Parathyroid adenoma (tissue), 2 donors: ENCODE measurements at regions not wholly inside any gene's neighbourhood (a gene's known extent, or its start where the extent isn't known, plus 50 kb on each side); places are given as distances from the start of the nearest gene placed in this dataset.
"Not testable (repeated sequence)": the region's sequence is repeated elsewhere in the genome, so short reads cannot be mapped to it uniquely, and the experiment has no call there.

Experiments
- H2AFZ ChIP-seq: fragments of 300-600 bp; sonication (generic); one replicate; pipeline ENCODE4 v1.7.0; 2017; ENCODE audit warnings: antibody characterized with exemption, mild to moderate bottlenecking
- H3K27ac ChIP-seq: fragments of 300-600 bp; sonication (generic); one replicate; pipeline ENCODE4 v1.7.0; 2017
- H3K27me3 ChIP-seq: fragments of 300-600 bp; sonication (generic); one replicate; pipeline ENCODE4 v1.7.0; 2017; ENCODE audit warnings: low read length; ENCODE audit not compliant: control insufficient read depth, insufficient read depth
- H3K36me3 ChIP-seq: fragments of 300-600 bp; sonication (generic); one replicate; pipeline ENCODE4 v1.7.0; 2017; ENCODE audit warnings: low read length; ENCODE audit not compliant: control insufficient read depth, insufficient read depth
- H3K4me1 ChIP-seq: fragments of 300-600 bp; sonication (generic); one replicate; pipeline ENCODE4 v1.7.0; 2017; ENCODE audit warnings: control low read depth
- H3K4me2 ChIP-seq: fragments of 300-600 bp; sonication (generic); one replicate; pipeline ENCODE4 v1.7.0; 2017; ENCODE audit warnings: low read length
- H3K4me3 ChIP-seq: fragments of 300-600 bp; sonication (generic); one replicate; pipeline ENCODE4 v1.7.0; 2017; ENCODE audit warnings: low read depth, low read length
- H3K79me2 ChIP-seq: fragments of 300-600 bp; sonication (generic); one replicate; pipeline ENCODE4 v1.7.0; 2017; ENCODE audit warnings: control low read depth
- H3K9ac ChIP-seq: fragments of 300-600 bp; sonication (generic); one replicate; pipeline ENCODE4 v1.7.0; 2017; ENCODE audit warnings: mild to moderate bottlenecking
- H3K9me3 ChIP-seq: fragments of 300-600 bp; sonication (generic); one replicate; pipeline ENCODE4 v1.7.0; 2017; ENCODE audit warnings: low read length; ENCODE audit not compliant: control insufficient read depth
- TF ChIP-seq, protein P1 (sequence below): fragments of 300-600 bp; sonication (generic); IDR thresholded peaks from one replicate; pipeline ENCODE4 v1.7.0; 2017; ENCODE audit warnings: antibody characterized with exemption, mild to moderate bottlenecking
- donor health status: primary hyperparathyroidism.

DNA sequence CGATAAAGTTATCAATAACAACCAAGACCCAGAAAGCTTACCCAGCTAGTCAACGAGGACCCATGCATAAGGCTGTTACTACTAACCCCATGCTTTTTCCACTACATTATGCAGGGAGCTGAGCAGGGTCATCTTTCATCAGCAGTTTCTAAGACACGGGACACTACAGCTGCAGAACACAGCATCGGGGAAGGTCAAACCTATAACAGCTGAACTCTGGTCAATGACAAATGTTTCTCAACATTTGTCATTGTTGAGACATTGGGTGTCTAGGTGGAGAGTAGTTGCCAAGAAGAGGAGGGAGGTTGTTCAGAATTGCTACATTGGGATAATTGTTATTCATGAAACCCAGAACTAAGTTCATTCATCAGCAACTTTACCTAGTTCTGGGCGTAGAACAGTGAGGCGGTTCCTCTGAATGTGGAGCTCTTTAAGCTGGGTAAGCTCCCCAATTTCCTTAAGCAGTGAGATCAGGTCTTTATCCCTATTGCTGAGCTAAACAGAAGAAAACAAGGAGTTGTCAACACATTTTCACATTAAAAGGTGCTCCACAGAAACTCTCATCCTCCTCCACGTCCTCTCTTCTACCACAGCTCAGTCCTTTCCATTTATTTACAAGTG lies 105.6 kb downstream of the ZNF22 start:
- H3K4me1 ChIP-seq = no peaks in the 10 kb centered on the region
- H3K36me3 ChIP-seq = no peaks in the 10 kb centered on the region
- no peaks in the 10 kb centered on the region for H3K9me3 ChIP-seq
- H3K4me2 ChIP-seq = no peak overlapping the region
- no peak overlapping the region for H3K27ac ChIP-seq
- no peak overlapping the region for H3K4me3 ChIP-seq
- H3K27me3 ChIP-seq = no peaks in the 10 kb centered on the region
- H2AFZ ChIP-seq = no peak overlapping the region
- TF ChIP-seq, protein P1, sequence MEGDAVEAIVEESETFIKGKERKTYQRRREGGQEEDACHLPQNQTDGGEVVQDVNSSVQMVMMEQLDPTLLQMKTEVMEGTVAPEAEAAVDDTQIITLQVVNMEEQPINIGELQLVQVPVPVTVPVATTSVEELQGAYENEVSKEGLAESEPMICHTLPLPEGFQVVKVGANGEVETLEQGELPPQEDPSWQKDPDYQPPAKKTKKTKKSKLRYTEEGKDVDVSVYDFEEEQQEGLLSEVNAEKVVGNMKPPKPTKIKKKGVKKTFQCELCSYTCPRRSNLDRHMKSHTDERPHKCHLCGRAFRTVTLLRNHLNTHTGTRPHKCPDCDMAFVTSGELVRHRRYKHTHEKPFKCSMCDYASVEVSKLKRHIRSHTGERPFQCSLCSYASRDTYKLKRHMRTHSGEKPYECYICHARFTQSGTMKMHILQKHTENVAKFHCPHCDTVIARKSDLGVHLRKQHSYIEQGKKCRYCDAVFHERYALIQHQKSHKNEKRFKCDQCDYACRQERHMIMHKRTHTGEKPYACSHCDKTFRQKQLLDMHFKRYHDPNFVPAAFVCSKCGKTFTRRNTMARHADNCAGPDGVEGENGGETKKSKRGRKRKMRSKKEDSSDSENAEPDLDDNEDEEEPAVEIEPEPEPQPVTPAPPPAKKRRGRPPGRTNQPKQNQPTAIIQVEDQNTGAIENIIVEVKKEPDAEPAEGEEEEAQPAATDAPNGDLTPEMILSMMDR = no peak
- no peak overlapping the region for H3K9ac ChIP-seq
- no peaks in the 10 kb centered on the region for H3K79me2 ChIP-seq

DNA sequence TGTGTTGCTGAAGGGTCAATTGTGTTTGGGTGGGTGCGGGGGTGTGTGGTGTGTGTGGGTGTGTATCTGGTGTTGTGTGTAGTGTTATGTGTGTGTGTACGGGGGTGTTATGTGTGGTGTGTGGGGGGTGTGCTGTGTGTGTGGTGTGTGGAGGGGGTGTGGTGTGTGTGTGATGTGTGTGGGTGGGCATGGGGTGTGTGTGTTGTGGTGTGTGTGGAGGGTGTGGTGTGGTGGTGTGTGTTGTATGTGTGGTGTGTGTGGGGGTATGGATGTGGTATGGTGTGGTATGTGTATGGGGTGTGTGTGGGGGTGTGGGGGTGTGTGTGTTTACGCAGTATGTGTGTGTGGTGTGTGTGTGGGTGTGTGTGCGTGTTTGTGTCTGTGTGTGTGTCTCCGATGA lies 110.8 kb downstream of the ZNF22 start:
- no peak overlapping the region for H3K4me2 ChIP-seq
- no peaks in the 10 kb centered on the region for H3K79me2 ChIP-seq
- H3K9ac ChIP-seq = no peak overlapping the region
- no peaks in the 10 kb centered on the region for H3K9me3 ChIP-seq
- H3K27ac ChIP-seq = no peak overlapping the region
- H3K4me1 ChIP-seq = no peaks in the 10 kb centered on the region
- TF ChIP-seq, protein P1 = no peak
- no peaks in the 10 kb centered on the region for H3K36me3 ChIP-seq
- no peaks in the 10 kb centered on the region for H3K27me3 ChIP-seq
- no peak overlapping the region for H2AFZ ChIP-seq
- H3K4me3 ChIP-seq = no peak overlapping the region

DNA sequence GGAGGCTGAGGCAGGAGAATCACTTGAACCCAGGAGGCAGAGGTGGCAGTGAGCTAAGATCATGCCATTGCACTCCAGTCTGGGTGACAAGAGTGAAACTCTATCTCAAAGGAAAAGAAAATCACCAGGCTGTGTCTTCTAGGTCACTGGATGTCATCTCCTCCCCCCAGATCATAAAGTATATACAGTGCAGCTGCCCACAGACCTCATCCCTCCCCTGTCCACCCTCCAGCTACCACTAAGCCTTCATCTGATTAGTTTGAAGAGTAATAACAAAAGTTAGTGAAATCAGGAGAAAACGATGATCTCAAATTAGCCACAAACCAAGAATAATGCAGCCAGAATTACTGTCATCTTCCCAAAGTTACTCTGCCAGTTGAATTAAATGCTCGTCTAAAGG lies 117.2 kb downstream of the ZNF22 start:
- not testable (repeated sequence) for H3K9ac ChIP-seq, H3K36me3 ChIP-seq, H3K79me2 ChIP-seq, H3K4me2 ChIP-seq, H2AFZ ChIP-seq, H3K9me3 ChIP-seq, H3K27me3 ChIP-seq, H3K4me3 ChIP-seq, H3K27ac ChIP-seq, H3K4me1 ChIP-seq

DNA sequence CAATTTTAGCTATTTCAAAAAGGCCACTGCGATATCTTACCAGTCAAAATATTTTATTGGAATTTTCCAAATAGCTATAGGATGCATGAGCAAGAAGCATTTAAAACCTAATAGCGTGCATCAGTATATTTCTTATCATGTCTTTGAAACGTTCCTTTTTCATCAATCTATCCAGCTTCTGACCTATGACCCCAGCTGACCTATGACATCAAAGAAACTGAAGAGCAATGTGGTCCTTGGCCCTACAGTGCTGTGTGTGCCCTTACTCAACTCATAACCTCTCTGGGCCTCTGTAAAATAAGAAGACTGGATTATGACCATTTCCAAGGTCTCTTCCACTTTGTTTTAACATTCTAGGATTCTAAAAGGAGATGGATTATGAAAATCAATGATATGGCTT lies 118.2 kb downstream of the ZNF22 start:
- H3K9me3 ChIP-seq = no peaks in the 10 kb centered on the region
- TF ChIP-seq, protein P1 = no peak
- no peaks in the 10 kb centered on the region for H3K36me3 ChIP-seq
- no peak overlapping the region for H2AFZ ChIP-seq
- H3K4me3 ChIP-seq = no peak overlapping the region
- no peaks in the 10 kb centered on the region for H3K4me1 ChIP-seq
- no peaks in the 10 kb centered on the region for H3K27me3 ChIP-seq
- H3K27ac ChIP-seq = no peak overlapping the region
- no peak overlapping the region for H3K4me2 ChIP-seq
- no peak overlapping the region for H3K9ac ChIP-seq
- no peaks in the 10 kb centered on the region for H3K79me2 ChIP-seq

DNA sequence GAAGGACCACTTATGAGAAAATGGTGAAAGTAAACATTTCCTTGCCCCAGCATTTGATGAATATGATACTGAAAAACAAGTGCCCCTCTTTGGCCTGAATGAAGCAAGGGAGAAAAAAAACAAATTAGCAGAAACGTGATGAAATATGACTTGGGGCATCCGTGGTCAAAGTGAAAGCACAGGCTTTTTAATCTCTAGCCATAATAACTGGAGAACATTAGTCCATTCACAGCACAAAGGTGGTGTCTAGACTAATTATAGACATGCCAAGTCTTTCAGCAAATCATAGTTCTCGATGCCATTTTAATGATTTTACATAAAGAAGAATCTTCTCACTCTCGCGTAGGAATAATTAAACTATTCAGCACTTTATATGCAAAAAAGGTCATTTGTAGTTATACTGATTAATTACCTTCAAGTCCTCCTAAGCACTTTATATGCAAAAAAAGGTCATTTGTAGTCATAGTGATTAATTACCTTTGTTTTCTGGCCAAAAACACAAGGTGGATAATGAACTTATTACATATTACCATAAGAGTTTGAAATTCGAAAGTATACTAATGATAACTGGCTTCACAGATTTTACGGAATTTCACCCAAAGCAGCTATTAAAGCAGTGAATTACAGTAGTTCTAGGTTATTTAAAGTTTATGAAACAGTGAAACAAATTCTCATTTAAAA lies 121.6 kb downstream of the ZNF22 start:
- not testable (repeated sequence) for H3K4me2 ChIP-seq, H3K4me3 ChIP-seq, H2AFZ ChIP-seq, H3K4me1 ChIP-seq, H3K79me2 ChIP-seq, H3K9me3 ChIP-seq, H3K27ac ChIP-seq, H3K9ac ChIP-seq, H3K27me3 ChIP-seq, H3K36me3 ChIP-seq
